Heart left ventricle (tissue), 13 donors: ENCODE measurements at regions not wholly inside any gene's neighbourhood (a gene's known extent, or its start where the extent isn't known, plus 50 kb on each side); places are given as distances from the start of the nearest gene placed in this dataset.
"Not testable (repeated sequence)": the region's sequence is repeated elsewhere in the genome, so short reads cannot be mapped to it uniquely, and the experiment has no call there.

Source experiments
- CTCF ChIP-seq, 12 donors: fragments of 200-600 bp; sonication (generic) in 4 of 12; IDR thresholded peaks; one replicate each; pipeline versions ENCODE4 v1.5.0 to v1.8.0; 2018 to 2022; ENCODE audit warnings: antibody characterized with exemption in 12 of 12, mild to moderate bottlenecking in 5 of 12
- POLR2A ChIP-seq, 2 donors: fragments of 450-650 bp; IDR thresholded peaks; one replicate each; pipeline ENCODE4 v1.6.1; 2017; ENCODE audit warnings: antibody characterized with exemption in 2 of 2, mild to moderate bottlenecking in 2 of 2, moderate library complexity in 2 of 2
- donor health status: ischemic (EF 13 %, LVEDD 7.1; RV severe dilation, severe dysfunction).
- donor health status: DM: no; HTN: yes; CAD: no.
- donor health status: DM: no; HTN: no; CAD: no.
- donor health status: ischemic (EF 25% LVEDD 6.9; RV normal size, moderate dysfunction).
- donor health status: ischemic (EF 25% LVEDD 5.7; RV mildly dilated, moderate dysfunction).
- donor health status: ischemic (EF 35%, LVEDD 5.7; RV mildly dilated, moderate dysfunction).
- donor health status: nonischemic (EF 11% LVEDD 7.7; RV severe dilation, severe dysfunction).
- donor health status: DM: yes; HTN: yes; CAD: no.
- donor health status: PGD.
- donor health status: ischemic (EF 29% LVEDD 5.4; RV normal size, mild dysfunction).
- donor health status: nonischemic (EF 23%, LVEDD 6.1; RV moderate dilation, normal function).

DNA sequence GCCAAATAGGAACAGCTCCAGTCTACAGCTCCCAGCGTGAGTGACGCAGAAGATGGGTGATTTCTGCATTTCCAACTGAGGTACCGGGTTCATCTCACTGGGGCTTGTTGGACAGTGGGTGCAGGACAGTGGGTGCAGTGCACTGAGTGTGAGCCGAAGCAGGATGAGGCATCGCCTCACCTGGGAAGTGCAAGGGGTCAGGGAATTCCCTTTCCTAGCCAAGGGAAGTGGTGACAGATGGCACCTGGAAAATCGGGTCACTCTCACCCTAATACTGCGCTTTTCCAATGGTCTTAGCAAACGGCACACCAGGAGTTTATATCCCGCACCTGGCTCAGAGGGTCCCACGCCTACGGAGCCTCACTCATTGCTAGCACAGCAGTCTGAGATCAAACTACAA, 56.7 kb upstream of the VPREB1 start:
- TF ChIP-seq CTCF, POLR2A (IDR thresholded peaks at IDR 0.05): not testable (repeated sequence)
